Dermis blood vessel endothelial cell (primary cell): ENCODE measurements at regions not wholly inside any gene's neighbourhood (a gene's known extent, or its start where the extent isn't known, plus 50 kb on each side); places are given as distances from the start of the nearest gene placed in this dataset.

Source experiments
- DNase-seq: peaks from one replicate; pipeline ENCODE4 v3.0.0; 2010

- DNase-seq = no peak
Measured at GRCh38 chr10:108836362-108836761, 1086.9 kb downstream of the XPNPEP1 start.

- no peak for DNase-seq
Measured at GRCh38 chr10:108822026-108822425, 1101.3 kb downstream of the XPNPEP1 start.

- no peak for DNase-seq
Measured at GRCh38 chr10:108819302-108819701, 1104.0 kb downstream of the XPNPEP1 start.

- DNase-seq = no peak
Measured at GRCh38 chr10:108817584-108817983, 1105.7 kb downstream of the XPNPEP1 start.

- DNase-seq = no peak
Measured at GRCh38 chr10:108817135-108817534, 1106.2 kb downstream of the XPNPEP1 start.

- DNase-seq = no peak
Measured at GRCh38 chr10:108812906-108813305, 1110.4 kb downstream of the XPNPEP1 start.

- no peak for DNase-seq
Measured at GRCh38 chr10:108812296-108812695, 1111.0 kb downstream of the XPNPEP1 start.

GRCh38 chr10:108808228-108808627, 1115.1 kb downstream of the XPNPEP1 start:
- no peak for DNase-seq

- no peak for DNase-seq
Measured at GRCh38 chr10:108801775-108802517, 1121.4 kb downstream of the XPNPEP1 start.

- DNase-seq = no peak
Measured at GRCh38 chr10:108801220-108801619, 1122.1 kb downstream of the XPNPEP1 start.

- no peak for DNase-seq
Measured at GRCh38 chr10:108797573-108797972, 1125.7 kb downstream of the XPNPEP1 start.

GRCh38 chr10:108791794-108792474, 1131.4 kb downstream of the XPNPEP1 start:
- no peak for DNase-seq

GRCh38 chr10:108791030-108791429, 1132.3 kb downstream of the XPNPEP1 start:
- no peak for DNase-seq

- DNase-seq = no peak
Measured at GRCh38 chr10:108789919-108790318, 1133.4 kb downstream of the XPNPEP1 start.

- no peak for DNase-seq
Measured at GRCh38 chr10:108789336-108789735, 1134.0 kb downstream of the XPNPEP1 start.

GRCh38 chr10:108788891-108789290, 1134.4 kb downstream of the XPNPEP1 start:
- no peak for DNase-seq

- DNase-seq = no peak
Measured at GRCh38 chr10:108787932-108788331, 1135.4 kb downstream of the XPNPEP1 start.

GRCh38 chr10:108785011-108785410, 1138.3 kb downstream of the XPNPEP1 start:
- DNase-seq = no peak

- no peak for DNase-seq
Measured at GRCh38 chr10:108784534-108784933, 1138.8 kb downstream of the XPNPEP1 start.

GRCh38 chr10:108783897-108784296, 1139.4 kb downstream of the XPNPEP1 start:
- peak; percentile 28 for DNase-seq

- no peak for DNase-seq
Measured at GRCh38 chr10:108782411-108782810, 1140.9 kb downstream of the XPNPEP1 start.

GRCh38 chr10:108779501-108779900, 1143.8 kb downstream of the XPNPEP1 start:
- no peak for DNase-seq

- DNase-seq = no peak
Measured at GRCh38 chr10:108775911-108776475, 1147.3 kb downstream of the XPNPEP1 start.

- DNase-seq = no peak
Measured at GRCh38 chr10:108771106-108771505, 1152.2 kb downstream of the XPNPEP1 start.
